H54 (cell line): ENCODE measurements at regions not wholly inside any gene's neighbourhood (a gene's known extent, or its start where the extent isn't known, plus 50 kb on each side); places are given as distances from the start of the nearest gene placed in this dataset.
"Not testable (repeated sequence)": the region's sequence is repeated elsewhere in the genome, so short reads cannot be mapped to it uniquely, and the experiment has no call there.

Experiments used
- DNase-seq: peaks from one replicate; pipeline ENCODE4 v3.0.0; 2011; ENCODE audit warnings: low spot score, mixed read lengths; ENCODE audit not compliant: insufficient read length
- FAIRE-seq: peaks from 3 replicates; lab custom pipeline; 2011; peaks lifted over from hg19 to GRCh38; lab: Jason Lieb, UNC
- POLR2A ChIP-seq: IDR thresholded peaks from 2 replicates; pipeline ENCODE4 v1.6.1; 2011; ENCODE audit warnings: low read depth, mild to moderate bottlenecking, low read length

DNA sequence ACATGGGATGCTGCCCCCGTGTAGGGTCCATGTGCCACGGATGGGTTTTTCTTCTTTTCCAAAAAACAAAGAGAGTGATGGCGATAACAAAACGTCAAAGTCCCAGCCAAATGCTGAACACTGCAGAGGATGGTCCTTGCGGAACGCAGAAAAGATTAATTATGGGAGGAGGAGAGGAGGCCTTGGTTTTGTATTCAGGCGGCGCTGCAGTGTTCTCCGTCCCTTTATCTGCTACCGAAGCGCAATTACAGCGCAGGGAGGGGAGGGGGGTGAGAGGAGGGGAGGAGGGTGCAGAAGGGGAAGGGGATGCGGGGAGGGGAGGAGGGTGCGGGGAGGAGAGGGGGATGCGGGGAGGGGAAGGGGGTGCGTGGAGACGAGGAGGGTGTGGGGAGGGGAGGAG lies 131.8 kb upstream of the PRKCQ start:
- DNase-seq (no peak), FAIRE-seq (no peak)
- no peak for TF ChIP-seq POLR2A

DNA sequence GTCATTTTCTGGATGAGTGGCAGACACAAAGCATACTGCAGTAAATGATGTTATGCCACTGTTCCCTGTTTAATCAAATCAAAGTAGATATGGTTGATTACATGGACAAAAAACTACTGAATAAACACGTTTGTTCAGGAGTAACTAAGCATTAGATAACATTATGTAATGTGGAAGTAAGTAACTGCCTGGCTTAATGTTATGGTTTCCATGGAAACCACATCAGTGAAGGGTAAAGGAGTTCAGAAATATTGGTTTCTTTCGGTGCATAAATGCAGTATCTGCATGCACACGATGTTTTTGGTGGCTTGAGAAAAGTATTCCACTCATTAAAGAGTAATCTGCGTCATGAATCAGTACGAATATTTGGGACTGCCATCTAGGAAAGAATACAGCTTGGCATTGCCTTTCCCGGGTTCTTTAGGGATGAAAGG lies 131.3 kb upstream of the PRKCQ start:
- no peak for FAIRE-seq
- TF ChIP-seq POLR2A: no peak
- no peak for DNase-seq

DNA sequence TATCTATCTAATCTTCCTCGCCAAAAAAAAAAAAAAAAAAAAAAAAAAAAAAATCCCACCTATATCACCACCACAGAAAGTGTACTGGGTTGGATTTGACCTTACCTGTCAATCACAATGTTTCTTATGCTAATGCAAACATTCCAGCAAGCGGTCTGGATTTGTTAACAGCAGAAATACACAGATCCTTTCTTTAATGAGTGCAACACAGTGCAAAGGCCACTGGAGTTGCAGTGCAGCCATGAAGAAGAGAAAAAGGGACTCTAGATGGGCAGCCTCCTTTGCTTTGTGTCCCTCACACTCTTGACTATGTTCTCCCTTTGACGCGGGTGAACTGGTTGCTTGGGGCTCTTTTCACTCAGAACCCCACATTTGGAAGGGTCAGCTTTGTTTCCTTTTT lies 127.3 kb upstream of the PRKCQ start:
- no peak for FAIRE-seq
- no peak for TF ChIP-seq POLR2A
- DNase-seq: no peak

DNA sequence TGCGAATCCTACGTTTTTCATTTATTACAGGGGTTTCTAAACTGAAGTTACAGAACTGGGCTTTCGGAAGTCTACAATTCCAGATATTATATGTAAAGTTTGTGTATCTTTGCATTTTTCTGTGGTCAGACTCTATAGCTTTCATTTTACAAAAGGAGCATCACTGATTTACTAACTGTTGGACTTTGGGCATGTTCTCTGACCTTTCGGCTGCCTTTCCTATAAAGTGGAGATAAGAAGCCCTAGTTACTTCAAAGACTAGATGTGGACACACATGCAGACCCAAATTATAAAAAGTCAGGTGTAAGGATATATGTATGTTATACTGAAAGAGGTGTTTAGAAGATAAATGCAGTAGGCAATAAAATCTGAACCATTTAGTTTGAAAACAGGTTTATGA lies 126.6 kb upstream of the PRKCQ start:
- TF ChIP-seq POLR2A: no peak
- FAIRE-seq (no peak), DNase-seq (no peak)

DNA sequence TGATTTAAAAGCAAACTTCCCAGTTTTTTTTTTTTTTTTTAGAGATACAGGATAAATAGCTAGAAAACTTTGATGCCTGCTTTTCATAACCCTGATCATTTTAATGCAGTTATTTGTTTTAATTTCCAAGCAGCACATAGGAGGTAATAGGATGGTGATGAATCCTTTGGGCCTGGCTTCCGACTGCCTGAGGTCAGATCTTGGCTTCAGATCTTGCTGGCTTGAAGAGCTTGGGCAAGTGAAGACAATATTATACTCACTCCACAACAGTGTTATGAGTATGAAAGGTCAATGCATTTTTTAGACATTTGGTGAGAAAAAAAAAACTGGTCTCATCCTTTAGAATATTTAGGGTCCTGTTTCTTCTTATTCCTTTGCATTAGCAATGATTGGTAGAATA lies 124.8 kb upstream of the PRKCQ start:
- no peak for FAIRE-seq
- DNase-seq: no peak
- no peak for TF ChIP-seq POLR2A

DNA sequence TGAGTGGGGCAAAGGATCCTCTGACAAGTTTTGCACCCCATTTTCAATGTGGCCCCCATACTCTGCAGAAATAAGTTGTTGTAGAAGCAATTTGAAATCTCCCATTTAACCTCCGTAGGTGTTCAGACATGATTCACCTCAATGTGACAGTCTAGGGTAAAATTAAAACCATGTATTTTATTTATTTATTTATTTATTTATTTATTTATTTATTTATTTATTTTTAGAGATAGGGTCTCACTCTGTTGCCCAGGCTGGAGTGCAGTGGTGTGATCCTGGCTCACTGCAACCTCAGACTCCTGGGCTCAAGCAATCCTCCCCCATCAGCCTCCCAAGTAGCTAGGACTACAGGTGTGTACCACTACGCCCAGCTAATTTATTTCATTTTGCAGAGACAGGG lies 122.8 kb upstream of the PRKCQ start:
- DNase-seq, FAIRE-seq: not testable (repeated sequence)

DNA sequence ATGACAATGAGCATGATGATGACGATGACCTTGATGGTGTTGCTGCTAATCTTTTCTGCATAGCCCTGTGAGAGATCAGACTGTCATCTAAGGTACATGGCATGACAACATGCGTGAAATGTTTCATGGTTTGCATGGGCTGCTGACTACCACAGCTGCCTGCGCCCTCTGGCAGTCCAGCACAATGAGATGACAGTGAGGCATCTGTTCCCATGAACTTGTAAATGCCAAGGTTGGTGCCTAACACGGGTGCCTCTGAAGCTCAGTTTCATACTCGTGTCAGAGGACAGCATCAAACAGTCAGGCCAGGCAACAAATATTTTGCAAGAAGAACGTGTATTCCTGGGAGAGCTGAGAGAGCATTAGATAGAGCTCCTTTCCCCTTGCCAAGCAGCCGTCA lies 122.0 kb upstream of the PRKCQ start:
- TF ChIP-seq POLR2A: no peak
- FAIRE-seq (no peak), DNase-seq (no peak)

DNA sequence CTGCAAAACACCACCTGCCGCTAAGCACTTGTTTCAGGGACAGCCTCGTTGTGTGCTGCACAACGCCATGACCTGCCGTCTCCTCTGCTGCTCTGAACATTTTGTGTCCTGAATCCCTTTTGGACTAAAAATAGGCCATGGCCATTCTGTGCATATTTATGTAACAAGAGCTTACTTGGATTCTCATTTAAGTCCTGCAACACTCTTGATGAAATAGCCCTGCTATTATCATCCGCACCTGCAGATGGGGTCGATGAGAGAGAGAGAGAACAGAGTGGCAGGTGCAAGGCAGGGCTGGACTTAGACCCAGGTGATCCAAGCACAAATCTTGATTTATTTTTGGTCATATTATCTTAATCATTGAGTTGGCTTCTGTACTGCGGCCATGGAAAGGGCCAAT lies 121.2 kb upstream of the PRKCQ start:
- TF ChIP-seq POLR2A: no peak
- FAIRE-seq: no peak
- no peak for DNase-seq

DNA sequence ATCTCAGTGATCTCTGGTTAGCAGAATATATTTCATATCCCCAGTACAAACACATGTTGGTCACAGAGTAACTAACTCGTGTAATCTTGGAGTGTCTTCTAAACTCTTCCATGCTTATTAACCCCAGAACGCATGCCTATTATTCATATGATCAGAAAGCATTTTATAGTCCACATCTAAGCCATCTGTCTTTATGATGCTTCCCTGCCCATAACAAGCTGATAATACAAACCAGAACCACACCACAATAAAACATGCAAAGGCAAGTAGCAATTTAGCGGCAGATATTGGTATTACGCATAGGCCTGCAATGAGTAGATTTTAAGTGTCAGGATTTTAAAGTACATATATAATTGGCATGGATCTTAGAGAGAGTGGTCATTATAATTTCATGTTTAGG lies 120.0 kb upstream of the PRKCQ start:
- DNase-seq: no peak
- no peak for FAIRE-seq
- TF ChIP-seq POLR2A: no peak

DNA sequence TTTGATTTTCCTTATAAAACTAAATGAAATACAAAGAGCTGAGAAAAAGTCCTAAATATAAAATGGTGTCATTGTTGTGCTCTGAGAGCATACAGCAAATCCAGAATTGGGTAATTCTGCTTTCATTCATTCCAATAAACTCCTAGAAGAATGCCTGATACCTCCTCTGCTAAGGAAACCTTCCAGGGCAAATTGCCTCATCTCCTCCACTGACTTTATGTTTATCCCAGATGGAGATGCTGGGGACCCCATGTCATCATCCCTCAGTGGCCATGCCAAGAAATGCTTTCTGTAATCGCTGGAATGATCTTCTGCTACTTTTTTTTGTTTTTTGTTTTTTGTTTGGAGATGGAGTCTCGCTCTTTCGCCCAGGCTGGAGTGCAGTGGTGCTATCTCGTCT lies 119.3 kb upstream of the PRKCQ start:
- FAIRE-seq (no peak), DNase-seq (no peak)
- TF ChIP-seq POLR2A: no peak

DNA sequence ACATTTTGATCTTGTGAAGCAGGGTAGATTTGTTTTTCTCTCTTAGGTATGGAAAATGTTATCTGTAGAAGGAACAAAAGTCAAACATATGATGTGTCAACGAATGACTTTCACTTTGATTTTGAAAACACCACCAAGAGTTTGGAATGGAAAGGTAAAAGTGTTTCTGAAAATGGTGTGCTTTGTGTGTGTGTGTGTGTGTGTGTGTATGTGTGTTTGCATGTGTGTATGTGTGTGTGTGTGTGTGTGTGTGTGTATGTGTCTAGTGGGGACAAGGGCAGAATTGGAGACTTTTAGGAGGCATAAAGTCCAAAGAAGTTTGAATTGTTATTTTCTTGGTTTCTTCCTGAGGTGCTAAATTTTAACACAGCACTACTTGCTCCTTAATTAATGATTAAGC lies 115.4 kb upstream of the PRKCQ start:
- TF ChIP-seq POLR2A: no peak
- no peak for FAIRE-seq
- no peak for DNase-seq

DNA sequence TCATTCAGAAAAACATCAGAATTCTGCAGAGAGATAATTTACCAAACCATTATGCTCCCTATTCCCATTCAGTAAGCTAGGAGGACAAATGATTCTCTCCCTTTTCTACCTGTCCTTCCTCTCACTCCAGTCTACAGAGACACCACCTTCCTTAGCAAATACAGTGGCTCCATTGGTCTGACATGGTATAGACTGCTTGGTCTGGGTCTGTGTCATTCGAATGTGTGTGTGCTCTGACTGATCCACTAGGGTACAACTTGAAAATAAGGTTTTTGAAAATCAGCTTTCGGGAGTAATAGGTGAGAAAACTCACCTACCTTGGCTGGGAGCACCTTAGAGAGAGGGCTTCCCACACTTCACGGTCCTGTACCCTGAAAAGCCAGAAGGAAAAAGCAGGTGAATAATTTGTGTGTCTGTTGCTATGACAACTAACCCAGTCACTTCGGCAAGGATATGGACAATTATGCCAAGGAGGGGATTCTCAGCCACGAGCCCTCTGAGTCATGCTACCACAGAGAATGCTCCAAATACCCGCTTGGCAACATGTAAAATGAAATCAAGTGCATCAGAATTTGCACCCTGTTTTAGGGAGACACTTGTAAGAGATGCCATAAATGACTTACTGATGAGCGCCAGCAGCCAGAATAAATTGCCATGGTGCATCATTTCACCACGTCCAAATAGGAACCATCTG lies 114.5 kb upstream of the PRKCQ start:
- FAIRE-seq (no peak), DNase-seq (no peak)
- no peak for TF ChIP-seq POLR2A

DNA sequence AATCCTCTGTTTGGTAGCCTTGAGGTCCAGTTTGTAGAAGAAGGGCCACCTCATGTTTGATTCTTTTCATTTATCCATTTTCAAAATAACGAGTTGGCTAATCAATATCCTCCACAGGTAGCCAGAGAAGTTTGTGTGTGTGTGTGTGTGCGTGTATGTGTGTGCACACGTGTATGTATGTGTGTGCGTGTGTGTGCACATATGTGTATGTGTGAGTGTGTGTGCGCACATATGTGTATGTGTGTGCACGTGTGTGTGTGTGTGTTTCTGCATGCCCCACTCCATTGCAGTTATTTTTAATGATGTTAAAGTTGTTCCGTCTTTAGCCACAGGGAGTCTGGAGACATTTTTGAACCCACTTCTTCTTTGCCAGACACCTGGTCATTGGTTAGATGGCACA lies 112.8 kb upstream of the PRKCQ start:
- TF ChIP-seq POLR2A: no peak
- FAIRE-seq (no peak), DNase-seq (no peak)

DNA sequence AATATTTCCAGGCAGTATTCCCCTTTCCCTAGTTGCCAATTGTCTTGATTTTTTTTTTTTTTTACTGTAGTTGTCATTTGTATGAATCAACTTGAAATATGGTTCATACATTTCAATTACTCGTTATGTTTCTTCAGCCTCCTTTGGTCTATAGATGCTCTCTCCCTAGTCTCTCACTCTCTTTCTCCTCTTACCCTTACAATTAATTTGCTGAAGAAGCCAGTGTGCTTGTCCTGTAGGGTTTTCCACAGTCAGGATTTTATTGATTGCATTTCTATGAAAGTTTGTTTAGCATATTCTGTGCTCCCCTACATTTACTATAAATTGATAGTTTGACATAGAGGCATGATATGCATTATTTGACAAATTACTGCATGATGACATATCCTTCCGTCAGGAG lies 112.0 kb upstream of the PRKCQ start:
- TF ChIP-seq POLR2A: no peak
- FAIRE-seq (no peak), DNase-seq (no peak)

DNA sequence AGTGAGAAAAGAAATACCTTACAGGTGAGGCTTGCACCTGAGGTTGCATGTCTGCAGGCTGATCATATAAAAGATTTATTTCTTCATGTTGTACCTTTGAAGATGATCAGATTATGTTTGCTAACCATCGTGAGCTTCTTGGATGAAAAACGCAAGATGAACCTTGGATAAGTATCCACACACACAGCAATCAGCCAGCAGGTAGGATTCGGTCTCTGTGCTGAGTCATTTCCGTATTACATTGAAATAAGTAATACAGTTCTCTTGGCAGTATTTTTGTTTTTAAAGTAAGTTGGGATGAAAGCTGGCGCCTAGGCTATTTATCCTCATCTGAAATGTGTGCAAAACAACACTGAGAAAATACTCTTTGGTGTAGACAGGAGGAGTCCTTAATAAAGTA lies 109.0 kb upstream of the PRKCQ start:
- DNase-seq (no peak), FAIRE-seq (no peak)
- TF ChIP-seq POLR2A: no peak

DNA sequence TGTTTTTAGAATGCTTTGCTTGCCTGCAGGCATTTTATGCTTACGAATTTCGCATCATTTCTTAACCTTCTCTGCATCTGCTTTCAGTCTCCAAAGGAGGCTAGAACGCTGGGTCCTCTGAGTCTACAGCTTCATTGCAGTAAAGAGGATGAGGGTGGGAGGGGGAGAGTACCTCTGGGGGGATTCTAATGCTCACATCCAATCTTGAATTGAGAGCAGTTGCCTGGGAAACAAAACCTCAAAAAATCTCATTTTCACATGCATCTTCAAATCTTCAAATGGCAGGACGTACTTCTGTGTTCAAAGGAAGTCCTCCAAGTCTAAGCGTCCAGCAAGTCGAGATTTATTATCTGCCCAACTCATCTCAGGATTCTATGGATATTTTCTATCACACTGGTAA lies 100.7 kb upstream of the PRKCQ start:
- no peak for FAIRE-seq
- TF ChIP-seq POLR2A: no peak
- DNase-seq: no peak
